ENCODE measurements at regions not wholly inside any gene's neighbourhood (a gene's known extent, or its start where the extent isn't known, plus 50 kb on each side); places are given as distances from the start of the nearest gene placed in this dataset.

- TF ChIP-seq CTCF (optimal IDR thresholded peaks at IDR 0.05 in 1 of 3, IDR thresholded peaks at IDR 0.05 in 1 of 3, conservative IDR thresholded peaks at IDR 0.05 in 1 of 3; ENCODE audit: extremely low read depth in 1 of 3, insufficient read depth in 2 of 3, low read length in 3 of 3) (no peak), EZH2 (IDR thresholded peaks at IDR 0.05; ENCODE audit: low read length) (no peak)
Observed at GRCh38 chr1:213486488-213486887, 435.4 kb downstream of the RPS6KC1 start.
